ENCODE measurements at regions not wholly inside any gene's neighbourhood (a gene's known extent, or its start where the extent isn't known, plus 50 kb on each side); places are given as distances from the start of the nearest gene placed in this dataset.
A peak's percentile ranks its signal among the peaks of the same experiment; 100 is the strongest.
"Not testable (repeated sequence)": the region's sequence is repeated elsewhere in the genome, so short reads cannot be mapped to it uniquely, and the experiment has no call there.

- no peak for ATAC-seq
- H3K36me3 ChIP-seq: no peaks in the 10 kb centered on the region
- intact Hi-C loops (cut with DNase I): no loop called here
- H3K4me3 ChIP-seq: no peak overlapping the region
- TF ChIP-seq, protein P1, sequence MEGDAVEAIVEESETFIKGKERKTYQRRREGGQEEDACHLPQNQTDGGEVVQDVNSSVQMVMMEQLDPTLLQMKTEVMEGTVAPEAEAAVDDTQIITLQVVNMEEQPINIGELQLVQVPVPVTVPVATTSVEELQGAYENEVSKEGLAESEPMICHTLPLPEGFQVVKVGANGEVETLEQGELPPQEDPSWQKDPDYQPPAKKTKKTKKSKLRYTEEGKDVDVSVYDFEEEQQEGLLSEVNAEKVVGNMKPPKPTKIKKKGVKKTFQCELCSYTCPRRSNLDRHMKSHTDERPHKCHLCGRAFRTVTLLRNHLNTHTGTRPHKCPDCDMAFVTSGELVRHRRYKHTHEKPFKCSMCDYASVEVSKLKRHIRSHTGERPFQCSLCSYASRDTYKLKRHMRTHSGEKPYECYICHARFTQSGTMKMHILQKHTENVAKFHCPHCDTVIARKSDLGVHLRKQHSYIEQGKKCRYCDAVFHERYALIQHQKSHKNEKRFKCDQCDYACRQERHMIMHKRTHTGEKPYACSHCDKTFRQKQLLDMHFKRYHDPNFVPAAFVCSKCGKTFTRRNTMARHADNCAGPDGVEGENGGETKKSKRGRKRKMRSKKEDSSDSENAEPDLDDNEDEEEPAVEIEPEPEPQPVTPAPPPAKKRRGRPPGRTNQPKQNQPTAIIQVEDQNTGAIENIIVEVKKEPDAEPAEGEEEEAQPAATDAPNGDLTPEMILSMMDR (IDR thresholded peaks at IDR 0.05): no peak
- TF ChIP-seq POLR2A (IDR thresholded peaks at IDR 0.05): no peak
- H3K27ac ChIP-seq: no peak overlapping the region
- DNase-seq: no peak
- H3K9me3 ChIP-seq: no peaks in the 10 kb centered on the region
- H3K4me1 ChIP-seq: no peaks in the 10 kb centered on the region
- H3K27me3 ChIP-seq: no peaks in the 10 kb centered on the region
- WGBS (ENCODE audit: insufficient coverage, low coverage, low lambda C conversion rate, missing lambda C conversion rate): 31% methylated on average over 5 of the region's 7 CpGs
Measured at GRCh38 chr14:21825845-21826244, 152.2 kb upstream of the OR4E1 start.

- TF ChIP-seq, protein P1 (IDR thresholded peaks at IDR 0.05): peak in 3 of 4 donors; percentile 20 to 33 (median 30)
- no peak for TF ChIP-seq POLR2A (IDR thresholded peaks at IDR 0.05)
Measured at GRCh38 chr14:21825149-21825743, 151.6 kb upstream of the OR4E1 start.

GRCh38 chr14:21822109-21822508 is 148.5 kb upstream of the OR4E1 start:
- Histone ChIP-seq H3K9me3 (no peaks in the 10 kb centered on the region), H3K27ac (no peak overlapping the region), H3K36me3 (no peaks in the 10 kb centered on the region), H3K4me3 (no peak overlapping the region), H3K27me3 (no peaks in the 10 kb centered on the region), H3K4me1 (no peaks in the 10 kb centered on the region)
- intact Hi-C loops (cut with DNase I): no loop called here
- ATAC-seq (no peak), DNase-seq (no peak)
- no peak for TF ChIP-seq POLR2A (IDR thresholded peaks at IDR 0.05)
- TF ChIP-seq, protein P1 (IDR thresholded peaks at IDR 0.05): no peak

More at GRCh38 chr14:21825149-21825743, 151.6 kb upstream of the OR4E1 start:
- ATAC-seq (no peak), DNase-seq (no peak)
- H3K27me3 ChIP-seq: no peaks in the 10 kb centered on the region
- H3K4me3 ChIP-seq: no peak overlapping the region
- intact Hi-C loops (cut with DNase I): no loop called here
- H3K36me3 ChIP-seq: no peaks in the 10 kb centered on the region
- WGBS (ENCODE audit: insufficient coverage, low coverage, low lambda C conversion rate, missing lambda C conversion rate): 6% methylated on average over 4 of the region's 4 CpGs
- H3K4me1 ChIP-seq: no peaks in the 10 kb centered on the region
- no peaks in the 10 kb centered on the region for H3K9me3 ChIP-seq
- H3K27ac ChIP-seq: no peak overlapping the region

GRCh38 chr14:21820631-21821030 is 147.0 kb upstream of the OR4E1 start:
- Histone ChIP-seq H3K4me3 (no peak overlapping the region), H3K27ac (no peak overlapping the region), H3K36me3 (no peaks in the 10 kb centered on the region), H3K4me1 (no peaks in the 10 kb centered on the region), H3K9me3 (no peaks in the 10 kb centered on the region), H3K27me3 (no peaks in the 10 kb centered on the region)
- DNase-seq (no peak), ATAC-seq (no peak)
- TF ChIP-seq, protein P1 (IDR thresholded peaks at IDR 0.05): no peak
- no peak for TF ChIP-seq POLR2A (IDR thresholded peaks at IDR 0.05)
- intact Hi-C loops (cut with DNase I): no loop called here
- 0% methylated on average over 1 of the region's 1 CpG for WGBS (ENCODE audit: insufficient coverage, low coverage, low lambda C conversion rate, missing lambda C conversion rate)

DNA sequence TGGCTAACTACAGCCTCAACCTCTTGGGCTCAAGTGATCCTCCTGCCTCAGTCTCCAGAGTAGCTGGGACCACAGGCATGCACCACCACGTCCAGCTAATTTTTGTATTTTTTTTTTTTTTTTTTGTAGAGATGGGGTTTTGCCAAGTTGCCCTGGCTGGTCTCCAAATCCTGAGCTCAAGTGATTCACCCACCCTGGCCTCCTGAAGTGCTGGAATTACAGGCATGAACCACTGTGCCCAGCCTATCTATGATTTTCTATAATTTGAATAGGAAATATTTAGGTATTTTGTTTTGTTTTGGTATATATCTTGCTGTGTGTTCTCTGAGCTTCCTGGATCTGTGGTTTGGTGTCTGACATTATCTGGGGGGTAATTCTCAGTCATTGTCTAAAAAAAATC is 146.3 kb upstream of the OR4E1 start:
- H3K36me3 ChIP-seq; H3K4me1 ChIP-seq; H3K27ac ChIP-seq; DNase-seq; ATAC-seq; H3K27me3 ChIP-seq; H3K4me3 ChIP-seq; H3K9me3 ChIP-seq; intact Hi-C loops (cut with DNase I): not testable (repeated sequence)
- WGBS (ENCODE audit: insufficient coverage, low coverage, low lambda C conversion rate, missing lambda C conversion rate): 0% methylated on average over 1 of the region's 1 CpG

- H3K36me3 ChIP-seq; H3K9me3 ChIP-seq; DNase-seq; intact Hi-C loops (cut with DNase I); H3K27me3 ChIP-seq; H3K4me1 ChIP-seq; H3K27ac ChIP-seq; H3K4me3 ChIP-seq; ATAC-seq: not testable (repeated sequence)
- 69% methylated on average over 3 of the region's 3 CpGs for WGBS (ENCODE audit: insufficient coverage, low coverage, low lambda C conversion rate, missing lambda C conversion rate)
Measured at GRCh38 chr14:21817010-21817409, 143.4 kb upstream of the OR4E1 start.
